ENCODE measurements at regions not wholly inside any gene's neighbourhood (a gene's known extent, or its start where the extent isn't known, plus 50 kb on each side); places are given as distances from the start of the nearest gene placed in this dataset.

DNA sequence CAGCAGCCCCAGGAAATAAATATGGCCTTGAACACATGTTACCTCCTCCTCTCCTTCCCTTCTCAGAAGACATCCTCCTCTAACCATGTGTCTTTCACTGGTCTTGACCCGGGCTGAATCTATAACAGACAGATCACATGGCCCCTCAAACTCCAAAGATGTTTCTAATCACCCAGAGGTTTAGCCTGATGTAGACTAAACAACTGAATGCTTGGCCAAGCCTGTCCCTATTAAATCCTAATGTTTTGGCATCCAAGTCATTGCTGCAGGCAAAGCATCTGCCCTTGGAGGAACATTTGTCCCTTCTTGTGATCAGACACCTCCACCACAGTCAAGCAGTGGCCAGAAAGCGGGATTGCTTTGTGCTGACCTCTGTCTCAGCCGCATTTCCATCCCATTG, 65.5 kb downstream of the ANKRD60 start:
- DNase-seq, result no peak

DNA sequence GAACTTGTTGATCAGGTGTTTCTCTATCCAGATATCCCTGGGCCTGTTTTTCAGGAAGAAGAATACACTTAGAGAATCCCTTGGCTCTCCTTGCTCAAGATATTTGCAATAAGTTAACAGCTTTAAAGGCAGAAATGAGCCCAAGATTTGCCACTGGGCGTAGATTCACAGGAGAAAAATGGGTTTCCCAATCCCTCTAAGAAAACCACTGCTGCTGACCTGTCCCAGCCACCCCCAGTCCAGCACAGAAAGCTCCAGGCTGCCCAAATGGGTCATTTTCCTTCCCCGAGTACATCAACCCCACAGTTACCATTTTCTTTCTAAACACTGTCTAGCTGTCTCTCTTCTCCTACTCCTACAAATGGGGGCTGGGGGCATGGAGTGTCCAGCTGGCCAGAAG, 67.3 kb downstream of the ANKRD60 start:
- no peak for DNase-seq

DNA sequence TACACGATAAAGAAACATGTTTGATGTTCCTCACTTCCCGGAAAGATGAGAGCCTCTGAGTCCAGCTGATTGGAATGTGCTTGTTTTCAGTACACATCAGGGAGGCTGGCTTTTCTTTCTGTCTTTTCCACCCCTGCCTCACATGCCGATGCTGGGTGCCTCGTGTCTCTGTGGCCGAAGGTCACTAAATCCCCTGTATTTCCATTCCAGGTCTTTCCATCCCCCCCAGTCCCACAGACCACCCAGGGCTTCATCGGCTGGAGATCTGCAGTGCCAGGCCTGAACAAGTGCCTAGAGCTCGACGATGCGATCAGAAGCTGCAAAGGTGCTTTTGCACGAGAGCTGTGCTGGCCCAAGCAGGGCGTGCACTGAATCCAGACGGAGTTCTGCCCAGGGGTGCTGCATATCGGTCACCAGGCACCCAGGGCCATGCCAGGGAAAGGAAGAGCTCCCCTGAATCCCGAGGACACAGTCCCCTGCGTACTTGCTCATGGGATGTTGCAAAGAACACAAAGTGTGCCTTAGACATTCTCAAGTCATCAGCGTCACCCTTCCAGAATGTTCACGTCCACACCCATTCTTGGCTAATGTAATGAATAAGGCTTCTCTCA, 67.9 kb downstream of the ANKRD60 start:
- DNase-seq, result no peak

DNA sequence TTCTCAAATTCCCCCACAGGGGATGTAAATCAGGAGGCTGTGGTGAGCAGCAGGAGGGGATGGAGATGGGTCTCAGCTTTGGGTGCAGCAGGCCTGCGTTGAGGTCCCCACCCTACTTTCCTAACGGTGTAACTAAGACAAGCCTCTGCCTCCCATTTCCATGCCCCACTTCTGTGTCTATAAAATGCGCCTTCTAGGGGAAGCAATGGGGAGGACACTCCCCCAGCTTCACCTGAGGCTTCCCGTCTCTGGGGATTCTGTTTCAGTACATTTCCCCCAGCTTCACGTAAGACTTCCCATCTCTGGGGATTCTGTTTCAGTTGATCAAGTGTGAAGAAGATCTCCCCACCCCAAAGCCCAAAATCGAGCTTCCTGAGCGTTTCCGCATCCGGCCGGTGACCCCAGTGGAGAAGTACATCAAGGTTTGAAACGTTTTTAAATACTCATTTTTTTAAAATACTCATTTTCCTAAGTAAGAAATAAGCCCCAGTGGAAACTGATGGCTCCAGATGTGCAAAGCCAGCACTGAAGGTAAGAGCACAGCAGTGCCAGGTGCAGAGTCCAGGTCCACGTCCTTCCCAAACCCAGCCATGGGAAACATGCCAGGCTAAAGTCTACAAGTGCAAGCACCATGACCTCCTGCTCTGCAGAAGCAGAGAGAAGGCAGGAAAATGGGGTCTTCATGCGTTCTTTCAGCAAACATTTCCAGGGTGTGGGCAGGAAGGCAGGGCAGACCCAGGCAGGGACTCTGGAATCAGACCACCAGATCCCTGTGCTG, 73.1 kb downstream of the ANKRD60 start:
- DNase-seq, result no peak

DNA sequence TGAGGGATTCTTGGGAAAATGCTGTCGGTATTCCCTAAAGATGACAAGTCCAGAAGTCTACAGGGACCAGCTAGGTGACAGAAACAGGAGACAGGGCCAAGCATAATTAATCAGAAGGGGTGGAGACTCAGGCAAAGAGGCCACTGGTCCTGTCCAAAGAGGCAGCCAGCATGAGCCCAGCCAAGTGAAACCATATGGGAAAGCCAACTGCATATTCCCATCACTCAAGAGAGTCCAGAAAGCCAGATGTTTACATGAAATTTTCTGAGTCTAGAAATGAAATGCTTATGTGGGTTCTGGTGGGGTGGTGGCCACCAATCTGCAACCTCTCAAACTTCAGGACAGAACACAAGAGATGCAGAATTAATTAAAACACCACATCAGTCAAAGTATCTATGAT, 74.3 kb downstream of the ANKRD60 start:
- DNase-seq, result no peak

DNA sequence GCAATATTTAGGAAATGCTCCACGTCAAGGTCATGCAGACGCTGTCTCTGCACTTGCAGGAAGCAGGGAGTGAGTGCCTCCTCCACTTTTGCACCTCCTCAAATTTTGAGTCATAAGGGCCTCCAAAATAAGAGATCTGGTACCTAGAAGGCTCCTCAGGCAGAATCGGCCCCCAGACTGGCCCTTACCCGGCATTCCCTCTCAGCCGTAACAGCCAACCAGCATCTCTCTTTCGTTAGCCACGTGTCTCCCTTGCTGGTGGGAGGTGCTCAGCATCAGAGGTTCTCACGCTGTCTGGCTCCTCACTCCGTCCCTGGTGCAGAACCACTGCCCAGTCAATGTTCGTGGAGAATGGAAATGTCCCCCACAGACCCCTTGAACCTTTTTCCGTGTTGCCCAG, 75.3 kb downstream of the ANKRD60 start:
- no peak for DNase-seq

DNA sequence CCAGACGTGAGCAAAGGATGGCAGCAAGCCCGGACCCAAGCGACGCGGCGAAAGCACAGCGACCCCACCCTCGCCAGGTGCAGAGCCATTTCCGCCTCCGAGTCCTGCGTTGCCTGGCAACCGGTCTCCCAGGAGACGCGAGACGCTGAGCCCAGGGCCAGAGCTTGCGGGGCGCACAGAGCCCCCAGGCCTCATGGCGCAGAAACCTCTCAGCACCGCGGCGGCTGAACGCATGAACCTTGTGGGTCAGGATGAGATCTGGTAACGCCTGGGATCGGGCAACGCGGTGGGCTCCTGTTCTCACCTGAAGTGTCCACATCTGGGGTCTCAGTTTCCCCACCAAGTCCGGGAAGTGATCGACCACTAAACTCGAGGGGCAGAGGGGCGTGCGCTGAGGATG, 77.7 kb downstream of the ANKRD60 start:
- DNase-seq, result no peak

DNA sequence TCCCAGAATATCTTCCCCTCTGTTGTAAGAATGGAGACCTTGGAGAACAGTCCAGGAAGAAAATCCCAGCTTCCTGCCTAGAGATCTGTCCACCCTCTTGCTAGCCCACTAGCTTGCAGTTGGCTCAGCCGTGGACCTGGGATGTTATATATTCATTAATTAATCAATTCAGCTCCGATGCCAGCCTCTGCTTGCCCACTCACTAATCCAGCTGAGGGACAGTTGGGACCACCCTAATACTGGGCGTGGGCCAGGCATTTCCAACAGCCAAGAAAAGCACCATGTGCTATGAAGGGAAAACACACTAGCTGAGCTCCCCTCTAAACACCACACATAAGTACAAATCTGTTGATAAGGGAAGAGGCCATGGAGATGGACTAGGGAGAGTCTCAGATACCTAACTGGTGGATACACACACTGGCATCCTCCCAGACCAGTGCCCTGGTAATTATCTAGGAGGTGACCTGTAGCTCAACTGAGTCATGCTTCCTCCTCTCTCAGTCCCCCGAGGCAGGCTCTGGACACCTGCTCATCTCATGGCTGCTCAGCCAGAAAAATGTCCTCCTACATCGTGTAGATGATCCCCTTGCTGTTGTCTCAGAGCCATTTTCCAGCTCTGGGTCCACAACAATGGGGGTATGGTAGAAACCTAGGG, 78.9 kb downstream of the ANKRD60 start:
- DNase-seq, result no peak

DNA sequence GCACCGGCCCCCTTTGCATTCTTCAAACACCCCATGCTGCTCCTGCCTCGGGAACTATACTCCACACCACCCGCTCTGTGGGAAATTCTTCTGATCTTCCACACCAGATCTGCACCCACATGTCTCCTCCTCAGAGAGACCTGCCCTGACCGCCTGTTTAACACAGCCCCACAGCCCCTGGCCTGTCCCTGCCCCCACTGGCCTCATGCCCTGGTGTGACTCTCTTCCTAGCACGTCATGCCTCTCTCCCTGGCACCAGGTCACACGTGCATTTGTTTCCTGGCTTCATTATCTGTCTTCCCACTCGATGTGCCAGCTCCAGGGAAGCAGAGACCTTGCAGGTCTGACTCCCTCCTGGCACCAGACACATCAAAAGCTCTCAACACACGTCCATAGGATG, 79.6 kb downstream of the ANKRD60 start:
- no peak for DNase-seq

DNA sequence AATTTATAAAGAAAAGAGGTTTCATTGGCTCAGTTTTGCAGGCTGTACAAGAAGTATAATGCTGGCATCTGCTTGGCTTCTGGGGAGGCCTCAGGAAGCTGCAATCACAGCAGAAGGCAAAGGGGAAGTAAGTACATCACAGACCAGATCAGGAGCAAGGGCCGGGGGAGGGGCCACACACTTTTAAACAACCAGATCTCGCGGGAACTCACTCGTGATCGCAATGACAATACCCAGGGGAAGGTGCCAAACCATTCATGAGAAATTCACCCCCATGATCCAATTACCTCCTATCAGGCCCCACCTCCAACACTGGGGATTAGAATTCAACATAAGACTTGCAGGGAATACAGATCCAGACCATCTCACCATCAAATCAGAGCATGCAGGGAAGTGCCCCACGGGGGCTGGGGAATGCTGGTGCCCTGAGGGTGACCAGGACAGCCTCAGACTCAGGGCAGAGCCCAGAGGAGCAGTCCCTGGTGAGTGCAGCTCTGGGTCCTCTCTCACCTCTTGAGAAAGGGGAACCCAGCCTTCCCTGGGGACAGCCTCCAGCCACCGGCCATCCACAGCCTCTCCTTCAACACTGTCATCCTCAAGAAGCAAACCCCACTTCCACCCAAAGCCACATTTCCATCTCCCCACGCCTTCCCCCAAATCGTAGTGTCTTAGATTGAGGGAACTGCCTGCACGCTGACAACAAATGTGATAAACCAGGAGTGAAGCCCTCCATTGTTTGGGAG, 80.7 kb downstream of the ANKRD60 start:
- DNase-seq, result no peak

DNA sequence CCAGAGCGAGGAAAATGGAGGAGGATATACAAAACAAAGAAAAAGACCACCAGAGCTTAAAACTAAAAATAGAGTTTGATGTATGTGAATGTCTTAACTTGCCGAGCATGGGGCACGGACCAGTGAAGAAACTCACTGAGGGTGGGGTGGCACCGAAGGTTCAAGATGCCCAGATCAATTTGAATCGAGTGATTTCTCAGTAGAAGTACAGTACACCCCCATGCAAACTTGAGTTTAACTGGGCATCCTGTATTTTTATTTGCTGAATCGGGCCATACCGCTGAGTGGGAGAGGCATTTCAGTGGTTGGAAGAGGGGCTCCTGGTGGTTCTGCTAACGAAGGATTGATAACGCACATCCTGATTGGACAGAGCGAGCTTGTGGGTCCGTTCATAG, 81.7 kb downstream of the ANKRD60 start:
- no peak for DNase-seq

DNA sequence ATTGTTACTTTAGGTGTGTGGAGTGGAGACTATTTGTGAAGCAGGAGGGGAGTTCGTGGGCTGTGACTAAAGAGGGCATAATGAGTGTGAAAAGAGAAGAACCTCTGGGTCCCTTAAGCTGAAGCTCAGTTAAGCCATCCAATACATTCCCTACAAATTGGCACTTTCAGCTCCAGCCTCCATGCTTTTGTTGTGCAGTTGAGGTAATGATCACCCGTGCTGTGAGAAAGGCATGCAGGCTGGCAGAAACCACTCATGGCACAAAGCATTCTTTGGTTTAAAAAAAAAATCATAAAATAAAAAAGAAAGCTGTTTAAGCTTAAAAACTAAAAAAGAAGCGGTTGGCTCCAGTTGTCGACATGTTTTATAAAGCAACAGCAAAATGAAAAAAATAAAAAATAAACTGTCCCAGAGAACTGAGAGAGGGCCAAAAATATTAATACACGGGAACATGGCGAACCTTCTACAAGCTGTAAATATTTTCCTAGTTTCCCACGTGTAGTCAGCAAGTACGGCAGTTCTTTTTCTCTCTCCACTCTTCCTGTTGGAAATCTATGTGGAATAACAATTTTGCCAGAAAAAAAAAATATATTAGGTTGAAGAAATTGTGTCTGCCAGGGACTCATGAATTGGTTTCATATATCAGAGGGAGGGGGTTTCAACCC, 82.2 kb downstream of the ANKRD60 start:
- no peak for DNase-seq

DNA sequence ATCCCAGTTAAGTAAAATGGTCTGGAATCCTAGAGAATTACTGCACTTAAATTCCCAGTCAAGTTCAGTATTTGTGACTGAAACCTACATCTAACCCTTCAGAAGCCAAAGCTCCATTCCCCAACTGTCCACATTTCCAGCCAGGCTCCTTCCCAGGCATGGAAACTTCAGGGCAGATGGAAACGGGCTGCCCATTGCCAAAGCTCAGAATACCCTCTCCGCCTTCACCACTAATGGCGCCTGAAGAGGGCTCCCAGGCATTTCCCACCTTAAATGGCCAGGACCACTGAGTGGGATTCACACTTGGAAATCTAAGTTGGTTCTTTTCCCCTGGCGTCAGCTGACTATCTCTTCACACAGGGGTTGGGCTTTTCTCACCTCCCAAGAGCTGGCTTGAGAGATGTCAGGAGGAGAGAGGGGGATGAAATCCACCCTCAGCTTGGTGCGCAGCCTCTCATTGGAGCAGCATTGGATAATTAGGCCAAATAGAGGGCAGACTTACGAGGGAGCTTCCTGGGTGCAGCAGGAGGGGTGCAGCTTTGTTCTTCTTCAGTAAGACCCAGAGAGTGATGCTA, 82.9 kb downstream of the ANKRD60 start:
- no peak for DNase-seq

DNA sequence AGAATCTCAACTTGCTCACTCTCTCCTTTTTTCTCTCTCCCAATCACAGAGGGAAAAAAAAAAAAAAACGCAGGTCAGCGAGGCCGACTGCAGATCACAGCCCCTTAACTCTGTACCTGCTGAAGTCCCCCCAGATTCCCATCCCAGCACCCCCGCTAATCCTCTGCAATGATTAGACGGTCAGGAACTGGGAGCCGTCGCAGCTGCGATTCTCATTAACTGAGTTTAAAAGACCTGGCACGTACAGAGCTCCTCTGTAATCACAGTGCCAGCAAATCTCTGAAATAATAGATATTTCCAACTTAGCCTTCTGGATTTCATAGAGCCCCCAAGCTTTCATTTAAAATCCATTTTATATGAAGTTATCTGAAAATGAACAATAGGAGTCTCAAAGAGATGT, 84.4 kb downstream of the ANKRD60 start:
- DNase-seq, result no peak

DNA sequence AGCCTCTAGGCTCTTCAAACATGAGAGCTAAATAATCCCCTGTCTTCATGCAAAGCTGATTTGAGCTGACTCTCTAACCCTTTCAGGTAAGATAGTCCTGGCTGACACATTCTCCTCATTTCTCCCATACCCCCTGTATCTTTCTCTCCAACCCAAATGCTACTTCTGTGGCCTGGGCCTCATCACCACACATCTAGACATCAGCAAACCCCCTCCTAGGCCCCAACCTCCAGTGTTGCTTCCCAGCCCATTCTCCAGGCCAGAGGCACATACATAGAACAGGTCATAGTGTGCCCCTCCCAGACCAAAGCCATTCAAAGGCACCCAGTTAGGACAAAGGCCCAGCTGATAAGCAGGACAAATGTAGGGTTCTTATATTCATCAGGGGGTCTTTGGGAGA, 84.9 kb downstream of the ANKRD60 start:
- DNase-seq, result no peak

DNA sequence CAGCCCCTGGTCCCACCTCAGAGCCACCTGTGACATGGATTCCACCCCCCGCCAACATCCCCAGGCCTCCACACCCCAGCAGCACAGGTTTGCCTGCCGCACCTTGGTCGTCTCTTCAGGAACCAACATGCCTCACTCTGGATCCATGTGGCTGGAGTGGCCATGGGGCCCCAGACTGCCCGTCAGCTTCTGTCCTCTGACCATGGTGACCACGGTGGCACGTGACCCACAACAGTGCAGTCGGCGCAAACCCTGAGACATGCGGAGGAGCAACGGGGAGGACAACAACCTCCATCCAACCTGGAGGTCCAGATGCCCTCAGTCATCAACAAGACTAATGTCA, 85.6 kb downstream of the ANKRD60 start:
- DNase-seq, result no peak

DNA sequence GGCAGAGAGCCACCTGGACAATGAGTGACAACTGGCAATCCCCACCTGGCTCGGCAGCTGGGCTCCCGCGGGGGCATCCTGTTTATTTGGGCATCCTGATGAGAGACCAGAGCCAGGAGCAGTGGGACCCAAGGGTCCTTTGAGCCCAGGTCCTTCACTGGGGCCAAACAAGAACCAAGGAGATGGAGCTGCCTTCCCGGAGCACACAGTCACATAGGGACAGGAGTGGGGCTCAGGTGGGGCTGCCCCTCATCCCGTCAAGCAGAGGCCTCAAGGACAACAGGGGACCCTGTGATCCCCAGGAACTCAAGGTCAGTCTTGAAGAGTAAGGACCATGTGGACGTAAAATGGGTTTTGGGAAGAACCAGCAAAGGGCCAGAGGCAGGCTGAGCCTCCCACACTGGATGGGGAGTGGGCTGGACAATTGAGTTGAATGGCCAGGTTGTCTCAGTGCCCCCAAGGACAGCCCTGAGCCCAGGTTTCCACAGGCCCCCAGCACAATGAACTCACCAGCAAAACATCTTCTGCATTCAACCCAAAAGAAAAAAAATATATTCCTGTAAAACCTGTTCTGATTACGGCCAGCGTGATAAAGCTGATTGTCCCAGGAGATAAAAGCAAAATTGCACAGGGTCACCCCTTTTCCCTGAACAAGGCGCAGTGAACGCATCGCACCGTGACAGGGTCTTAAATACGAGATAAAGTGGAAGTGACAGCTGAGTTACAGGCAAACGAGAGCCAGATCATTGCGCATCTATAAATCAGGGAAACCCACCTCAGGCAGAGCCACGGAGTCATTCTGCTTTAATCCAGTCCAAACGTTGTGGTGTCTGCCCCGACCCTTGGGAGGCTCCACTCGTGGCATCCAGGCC, 86.2 kb downstream of the ANKRD60 start:
- DNase-seq, result no peak

DNA sequence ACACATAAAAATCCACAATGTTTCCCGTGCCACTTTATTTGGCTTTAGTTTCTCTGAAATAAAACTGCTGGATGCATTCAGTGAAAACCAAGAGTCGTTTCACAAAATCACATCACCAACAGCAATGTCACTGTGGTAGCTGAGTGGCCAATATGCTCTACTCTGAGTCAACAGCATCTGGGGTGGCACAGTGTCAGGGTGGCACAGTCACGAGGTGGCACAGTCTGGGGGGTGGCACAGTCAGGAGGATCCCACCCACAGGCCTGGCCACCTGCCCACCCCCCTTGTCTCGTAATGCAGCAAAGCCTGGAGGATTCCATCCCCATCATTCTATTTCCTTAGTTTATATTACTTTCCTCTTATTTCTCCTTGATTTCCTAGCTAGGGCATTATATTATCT, 87.0 kb downstream of the ANKRD60 start:
- no peak for DNase-seq

DNA sequence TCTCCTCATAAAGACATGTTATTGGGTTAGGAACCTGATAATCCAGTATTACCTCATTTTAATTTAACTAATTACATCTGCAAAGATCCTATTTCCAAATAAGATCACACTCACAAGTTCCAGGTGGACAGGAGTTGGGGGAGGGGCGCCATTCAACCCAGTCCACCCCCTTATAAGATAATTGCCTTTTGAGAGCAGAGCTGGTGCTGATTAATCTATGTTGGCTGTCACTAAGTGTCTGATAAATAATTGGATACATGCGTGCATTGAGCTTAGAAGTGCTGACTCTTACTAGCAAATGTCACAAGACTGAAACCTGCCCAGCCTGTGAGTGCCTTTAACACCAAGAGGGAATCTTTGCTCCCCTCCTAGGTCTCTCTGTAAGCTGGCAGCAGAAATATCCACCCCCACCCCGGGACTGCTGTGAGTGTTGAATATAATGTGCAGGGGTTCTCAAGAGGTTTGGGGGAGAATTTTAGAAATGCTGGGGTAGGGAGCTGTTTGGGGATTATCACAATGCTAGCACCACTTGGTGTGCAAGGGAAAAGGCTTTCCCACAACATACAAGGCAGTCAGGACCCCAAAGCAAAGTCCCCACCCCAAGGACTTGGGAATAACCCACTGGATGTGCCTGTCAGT, 87.5 kb downstream of the ANKRD60 start:
- DNase-seq, result no peak

DNA sequence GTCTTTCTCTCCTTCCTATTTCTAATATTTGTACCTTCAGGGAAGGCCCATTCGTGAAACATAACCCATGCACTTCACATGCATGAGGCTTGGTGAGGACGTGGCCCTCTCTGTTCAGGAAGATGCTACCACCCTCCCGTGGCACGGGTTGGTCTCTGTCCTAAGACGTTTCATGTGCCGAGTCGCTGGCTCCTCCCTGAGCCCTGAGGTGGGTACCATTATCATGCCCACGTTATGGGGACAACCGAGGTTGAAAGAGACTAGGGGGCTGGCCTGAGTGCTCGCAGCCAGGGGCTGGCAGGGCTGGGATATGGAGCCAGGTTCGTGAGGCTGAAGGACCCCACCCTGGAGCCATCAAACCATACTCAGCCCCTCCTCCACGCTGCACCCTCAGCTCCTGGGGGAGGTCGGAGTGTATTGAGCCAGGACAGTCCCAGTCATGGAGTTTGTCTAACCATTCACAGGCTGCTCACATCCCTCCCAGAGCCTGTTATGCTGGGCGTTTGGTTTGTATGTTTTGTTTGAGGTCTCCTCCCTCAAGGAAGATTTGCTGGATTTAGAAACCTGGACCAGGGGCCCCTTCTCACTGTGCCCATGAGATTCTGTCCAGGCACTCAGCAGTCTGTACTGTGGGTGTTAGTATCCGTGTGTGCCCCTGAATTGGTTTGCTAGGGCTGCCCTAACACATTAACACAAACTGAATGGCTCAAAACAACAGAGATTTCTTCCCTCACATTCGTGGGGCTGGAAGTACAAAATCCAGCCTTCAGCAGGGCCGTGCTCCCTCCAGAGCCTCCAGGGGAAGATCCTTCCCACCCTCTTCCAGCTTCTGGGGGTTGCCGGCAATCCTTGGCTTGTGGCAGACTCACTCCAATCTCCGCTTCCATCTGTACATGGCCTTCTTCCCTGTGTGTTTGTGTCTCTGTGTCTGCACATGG, 88.3 kb downstream of the ANKRD60 start:
- DNase-seq, result no peak
